SK-N-MC (cell line): ENCODE measurements at regions not wholly inside any gene's neighbourhood (a gene's known extent, or its start where the extent isn't known, plus 50 kb on each side); places are given as distances from the start of the nearest gene placed in this dataset.

ENCODE experiments used
- EZH2 ChIP-seq: fragments of 200-600 bp; sonication (generic); IDR thresholded peaks from one replicate; pipeline ENCODE4 v1.6.1; 2017; ENCODE audit warnings: antibody characterized with exemption
- FOXP2 ChIP-seq: optimal IDR thresholded peaks from 2 replicates; pipeline ENCODE3; 2011; ENCODE audit warnings: mild to moderate bottlenecking, moderate library complexity; ENCODE audit not compliant: insufficient read depth; ENCODE audit errors: extremely low read length, control extremely low read depth
- POLR2AphosphoS5 ChIP-seq: IDR thresholded peaks from 2 replicates; pipeline ENCODE4 v1.6.1; 2012; ENCODE audit warnings: mild to moderate bottlenecking, low read depth, low read length, borderline replicate concordance

- TF ChIP-seq POLR2AphosphoS5: no peak
- TF ChIP-seq EZH2: no peak
- TF ChIP-seq FOXP2: no peak
Observed at GRCh38 chr11:113614097-113614496, 92.0 kb downstream of the TMPRSS5 start.
